SU-DHL-6 (cell line): ENCODE measurements at regions not wholly inside any gene's neighbourhood (a gene's known extent, or its start where the extent isn't known, plus 50 kb on each side); places are given as distances from the start of the nearest gene placed in this dataset.
"Not testable (repeated sequence)": the region's sequence is repeated elsewhere in the genome, so short reads cannot be mapped to it uniquely, and the experiment has no call there.

ENCODE experiments used
- EZH2phosphoT487 ChIP-seq: fragments of 200-600 bp; sonication (generic), shearing (Covaris generic); conservative IDR thresholded peaks from 2 replicates; pipeline ENCODE4 v1.6.1; 2018; ENCODE audit warnings: mild to moderate bottlenecking, antibody characterized with exemption, low read length, moderate library complexity, mixed read lengths
- TF ChIP-seq, protein P1 (sequence below): fragments of 200-600 bp; sonication (generic); IDR thresholded peaks from one replicate; pipeline ENCODE4 v1.5.1; 2017; ENCODE audit warnings: antibody characterized with exemption, mild to moderate bottlenecking, low read length, moderate library complexity; ENCODE audit not compliant: insufficient read depth, poor library complexity, severe bottlenecking

DNA sequence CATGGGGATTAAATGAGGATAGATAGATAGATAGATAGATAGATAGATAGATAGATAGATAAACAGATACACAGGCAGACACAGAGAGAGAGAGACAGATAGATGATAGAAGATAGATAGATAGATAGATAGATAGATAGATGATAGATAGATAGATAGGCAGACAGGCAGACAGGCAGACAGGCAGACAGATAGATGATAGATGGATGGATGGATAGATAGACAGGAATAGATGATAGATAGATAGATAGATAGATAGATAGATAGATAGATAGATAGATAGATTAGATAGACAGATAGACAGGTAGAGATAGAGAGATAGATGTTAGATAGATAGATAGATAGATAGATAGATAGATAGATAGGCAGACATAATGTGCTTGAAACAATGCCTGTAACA lies 137.3 kb downstream of the MED10 start:
- TF ChIP-seq EZH2phosphoT487, result not testable (repeated sequence)
- TF ChIP-seq, protein P1, sequence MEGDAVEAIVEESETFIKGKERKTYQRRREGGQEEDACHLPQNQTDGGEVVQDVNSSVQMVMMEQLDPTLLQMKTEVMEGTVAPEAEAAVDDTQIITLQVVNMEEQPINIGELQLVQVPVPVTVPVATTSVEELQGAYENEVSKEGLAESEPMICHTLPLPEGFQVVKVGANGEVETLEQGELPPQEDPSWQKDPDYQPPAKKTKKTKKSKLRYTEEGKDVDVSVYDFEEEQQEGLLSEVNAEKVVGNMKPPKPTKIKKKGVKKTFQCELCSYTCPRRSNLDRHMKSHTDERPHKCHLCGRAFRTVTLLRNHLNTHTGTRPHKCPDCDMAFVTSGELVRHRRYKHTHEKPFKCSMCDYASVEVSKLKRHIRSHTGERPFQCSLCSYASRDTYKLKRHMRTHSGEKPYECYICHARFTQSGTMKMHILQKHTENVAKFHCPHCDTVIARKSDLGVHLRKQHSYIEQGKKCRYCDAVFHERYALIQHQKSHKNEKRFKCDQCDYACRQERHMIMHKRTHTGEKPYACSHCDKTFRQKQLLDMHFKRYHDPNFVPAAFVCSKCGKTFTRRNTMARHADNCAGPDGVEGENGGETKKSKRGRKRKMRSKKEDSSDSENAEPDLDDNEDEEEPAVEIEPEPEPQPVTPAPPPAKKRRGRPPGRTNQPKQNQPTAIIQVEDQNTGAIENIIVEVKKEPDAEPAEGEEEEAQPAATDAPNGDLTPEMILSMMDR, result not testable (repeated sequence)
